GM12878 (cell line): ENCODE measurements at regions not wholly inside any gene's neighbourhood (a gene's known extent, or its start where the extent isn't known, plus 50 kb on each side); places are given as distances from the start of the nearest gene placed in this dataset.

Experiments used
- CEBPB ChIP-seq, 2 experiments: fragments of 150-350 bp in 1 of 2; IDR thresholded peaks; 2 replicates each; pipeline ENCODE4 v1.6.1; 2012 to 2014; ENCODE audit warnings: low read depth in 2 of 2, low read length in 2 of 2, borderline replicate concordance in 1 of 2, inconsistent platforms in 1 of 2
- EP300 ChIP-seq, 2 experiments: fragments of 150-350 bp in 1 of 2; IDR thresholded peaks; 2 replicates each; pipeline ENCODE4 v1.6.1; 2011 to 2012; ENCODE audit warnings: low read depth in 2 of 2, low read length in 2 of 2, borderline replicate concordance in 1 of 2, improper control_type of control experiment in 1 of 2, inconsistent platforms in 1 of 2; ENCODE audit not compliant: control insufficient read depth in 1 of 2
- IRF4 ChIP-seq: IDR thresholded peaks from 2 replicates; pipeline ENCODE4 v1.6.1; 2011; ENCODE audit warnings: low read depth, low read length
- KDM1A ChIP-seq: fragments of 200-600 bp; sonication (generic); IDR thresholded peaks from 2 replicates; pipeline ENCODE4 v1.6.1; 2016; ENCODE audit warnings: borderline replicate concordance
- POLR2A ChIP-seq: IDR thresholded peaks from 2 replicates; pipeline ENCODE4 v1.6.1; 2011; ENCODE audit warnings: low read depth, mild to moderate bottlenecking, low read length
- RCOR1 ChIP-seq: conservative IDR thresholded peaks from 2 replicates; pipeline ENCODE4 v1.6.1; 2012; ENCODE audit warnings: low read depth, low read length, improper control_type of control experiment
- RFX5 ChIP-seq: IDR thresholded peaks from 2 replicates; pipeline ENCODE4 v1.6.1; 2011; ENCODE audit warnings: low read depth, low read length, improper control_type of control experiment
- YBX1 ChIP-seq: fragments of 450-650 bp; IDR thresholded peaks from 2 replicates; pipeline ENCODE4 v1.6.1; 2016; ENCODE audit warnings: antibody characterized with exemption
- TF ChIP-seq, protein P1 (sequence below): IDR thresholded peaks from 2 replicates; pipeline ENCODE4 v1.6.1; 2012; ENCODE audit warnings: low read depth, low read length, improper control_type of control experiment
- TF ChIP-seq, protein P2 (sequence below): IDR thresholded peaks from 2 replicates; pipeline ENCODE4 v1.6.1; 2012; ENCODE audit warnings: mild to moderate bottlenecking, low read depth, low read length
- TF ChIP-seq, protein P3 (sequence below): IDR thresholded peaks from 2 replicates; pipeline ENCODE4 v1.6.1; 2011; ENCODE audit warnings: low read depth, mild to moderate bottlenecking, low read length, moderate library complexity, borderline replicate concordance; ENCODE audit errors: extremely low read depth
- TF ChIP-seq, protein P4 (sequence below), 3 experiments: IDR thresholded peaks in 2 of 3; conservative IDR thresholded peaks in 1 of 3; 2 replicates each; pipeline ENCODE4 v1.5.1; 2011; ENCODE audit warnings: low read depth in 3 of 3, low read length in 3 of 3, mild to moderate bottlenecking in 3 of 3, control low read depth in 2 of 3, moderate library complexity in 2 of 3, inconsistent platforms in 1 of 3, mixed read lengths in 1 of 3; ENCODE audit not compliant: control insufficient read depth in 2 of 3, insufficient read depth in 1 of 3; ENCODE audit errors: extremely low read depth in 1 of 3

DNA sequence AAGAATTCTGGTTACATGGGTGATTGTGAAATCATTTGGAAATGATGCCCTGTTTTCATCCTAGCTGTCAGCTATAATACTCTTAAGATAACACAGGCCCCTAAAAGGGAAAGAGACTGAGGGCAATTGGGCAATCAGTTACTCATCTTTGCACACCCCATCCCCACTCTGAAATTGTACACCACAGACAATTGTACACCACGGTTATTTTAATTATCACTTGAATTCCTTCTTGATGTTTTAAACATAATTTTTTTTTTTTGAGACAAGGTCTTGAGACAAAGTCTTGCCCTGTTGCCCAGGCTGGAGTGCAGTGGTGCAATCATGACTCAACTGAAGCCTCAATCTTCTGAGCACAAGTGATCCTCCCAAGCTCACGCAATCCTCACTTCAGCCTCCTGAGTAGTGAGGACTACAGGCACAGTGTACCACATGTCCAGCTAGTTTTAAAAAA lies 862.4 kb upstream of the ACVR2A start:
- TF ChIP-seq CEBPB (IDR thresholded peaks at IDR 0.05; ENCODE audit: borderline replicate concordance in 1 of 2, low read depth in 2 of 2, low read length in 2 of 2), result no peak
- TF ChIP-seq, protein P1, sequence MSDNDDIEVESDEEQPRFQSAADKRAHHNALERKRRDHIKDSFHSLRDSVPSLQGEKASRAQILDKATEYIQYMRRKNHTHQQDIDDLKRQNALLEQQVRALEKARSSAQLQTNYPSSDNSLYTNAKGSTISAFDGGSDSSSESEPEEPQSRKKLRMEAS, result no peak
- TF ChIP-seq, protein P2, sequence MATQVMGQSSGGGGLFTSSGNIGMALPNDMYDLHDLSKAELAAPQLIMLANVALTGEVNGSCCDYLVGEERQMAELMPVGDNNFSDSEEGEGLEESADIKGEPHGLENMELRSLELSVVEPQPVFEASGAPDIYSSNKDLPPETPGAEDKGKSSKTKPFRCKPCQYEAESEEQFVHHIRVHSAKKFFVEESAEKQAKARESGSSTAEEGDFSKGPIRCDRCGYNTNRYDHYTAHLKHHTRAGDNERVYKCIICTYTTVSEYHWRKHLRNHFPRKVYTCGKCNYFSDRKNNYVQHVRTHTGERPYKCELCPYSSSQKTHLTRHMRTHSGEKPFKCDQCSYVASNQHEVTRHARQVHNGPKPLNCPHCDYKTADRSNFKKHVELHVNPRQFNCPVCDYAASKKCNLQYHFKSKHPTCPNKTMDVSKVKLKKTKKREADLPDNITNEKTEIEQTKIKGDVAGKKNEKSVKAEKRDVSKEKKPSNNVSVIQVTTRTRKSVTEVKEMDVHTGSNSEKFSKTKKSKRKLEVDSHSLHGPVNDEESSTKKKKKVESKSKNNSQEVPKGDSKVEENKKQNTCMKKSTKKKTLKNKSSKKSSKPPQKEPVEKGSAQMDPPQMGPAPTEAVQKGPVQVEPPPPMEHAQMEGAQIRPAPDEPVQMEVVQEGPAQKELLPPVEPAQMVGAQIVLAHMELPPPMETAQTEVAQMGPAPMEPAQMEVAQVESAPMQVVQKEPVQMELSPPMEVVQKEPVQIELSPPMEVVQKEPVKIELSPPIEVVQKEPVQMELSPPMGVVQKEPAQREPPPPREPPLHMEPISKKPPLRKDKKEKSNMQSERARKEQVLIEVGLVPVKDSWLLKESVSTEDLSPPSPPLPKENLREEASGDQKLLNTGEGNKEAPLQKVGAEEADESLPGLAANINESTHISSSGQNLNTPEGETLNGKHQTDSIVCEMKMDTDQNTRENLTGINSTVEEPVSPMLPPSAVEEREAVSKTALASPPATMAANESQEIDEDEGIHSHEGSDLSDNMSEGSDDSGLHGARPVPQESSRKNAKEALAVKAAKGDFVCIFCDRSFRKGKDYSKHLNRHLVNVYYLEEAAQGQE, result no peak
- no peak for TF ChIP-seq POLR2A
- no peak for TF ChIP-seq IRF4
- TF ChIP-seq RCOR1, result no peak
- no peak for TF ChIP-seq RFX5
- TF ChIP-seq EP300 (IDR thresholded peaks at IDR 0.05; ENCODE audit: borderline replicate concordance in 1 of 2, control insufficient read depth in 1 of 2, low read depth in 2 of 2, low read length in 2 of 2), result no peak
- TF ChIP-seq, protein P3, sequence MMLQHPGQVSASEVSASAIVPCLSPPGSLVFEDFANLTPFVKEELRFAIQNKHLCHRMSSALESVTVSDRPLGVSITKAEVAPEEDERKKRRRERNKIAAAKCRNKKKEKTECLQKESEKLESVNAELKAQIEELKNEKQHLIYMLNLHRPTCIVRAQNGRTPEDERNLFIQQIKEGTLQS, result no peak
- no peak for TF ChIP-seq YBX1
- TF ChIP-seq KDM1A, result no peak
- TF ChIP-seq, protein P4, sequence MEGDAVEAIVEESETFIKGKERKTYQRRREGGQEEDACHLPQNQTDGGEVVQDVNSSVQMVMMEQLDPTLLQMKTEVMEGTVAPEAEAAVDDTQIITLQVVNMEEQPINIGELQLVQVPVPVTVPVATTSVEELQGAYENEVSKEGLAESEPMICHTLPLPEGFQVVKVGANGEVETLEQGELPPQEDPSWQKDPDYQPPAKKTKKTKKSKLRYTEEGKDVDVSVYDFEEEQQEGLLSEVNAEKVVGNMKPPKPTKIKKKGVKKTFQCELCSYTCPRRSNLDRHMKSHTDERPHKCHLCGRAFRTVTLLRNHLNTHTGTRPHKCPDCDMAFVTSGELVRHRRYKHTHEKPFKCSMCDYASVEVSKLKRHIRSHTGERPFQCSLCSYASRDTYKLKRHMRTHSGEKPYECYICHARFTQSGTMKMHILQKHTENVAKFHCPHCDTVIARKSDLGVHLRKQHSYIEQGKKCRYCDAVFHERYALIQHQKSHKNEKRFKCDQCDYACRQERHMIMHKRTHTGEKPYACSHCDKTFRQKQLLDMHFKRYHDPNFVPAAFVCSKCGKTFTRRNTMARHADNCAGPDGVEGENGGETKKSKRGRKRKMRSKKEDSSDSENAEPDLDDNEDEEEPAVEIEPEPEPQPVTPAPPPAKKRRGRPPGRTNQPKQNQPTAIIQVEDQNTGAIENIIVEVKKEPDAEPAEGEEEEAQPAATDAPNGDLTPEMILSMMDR (IDR thresholded peaks at IDR 0.05 in 2 of 3, conservative IDR thresholded peaks at IDR 0.05 in 1 of 3; ENCODE audit: control insufficient read depth in 2 of 3, extremely low read depth in 1 of 3, insufficient read depth in 1 of 3, low read depth in 3 of 3, low read length in 3 of 3), result no peak
